ENCODE measurements at regions not wholly inside any gene's neighbourhood (a gene's known extent, or its start where the extent isn't known, plus 50 kb on each side); places are given as distances from the start of the nearest gene placed in this dataset.

DNA sequence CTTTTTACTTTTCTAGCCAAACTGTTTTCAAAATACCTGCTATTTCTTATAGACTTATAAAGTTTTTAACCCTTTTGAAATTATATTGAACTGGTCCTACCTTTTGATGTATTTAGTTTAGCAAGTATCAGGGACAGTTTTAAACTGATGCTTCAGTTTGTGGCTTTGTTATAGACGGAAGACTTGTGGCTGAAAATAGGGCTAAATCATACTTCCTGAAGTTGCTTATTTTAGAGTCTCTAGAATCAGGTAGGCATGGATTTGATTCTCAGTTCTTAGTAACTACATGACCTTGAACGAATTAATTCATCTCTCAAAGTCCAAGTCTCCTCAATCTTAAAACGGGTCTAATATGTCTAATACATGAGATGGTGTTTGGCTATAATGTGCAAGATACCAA is 322.8 kb downstream of the RAP2B start:
- POLR2A ChIA-PET, result no interaction called here
- CTCF ChIA-PET, result no interaction called here

DNA sequence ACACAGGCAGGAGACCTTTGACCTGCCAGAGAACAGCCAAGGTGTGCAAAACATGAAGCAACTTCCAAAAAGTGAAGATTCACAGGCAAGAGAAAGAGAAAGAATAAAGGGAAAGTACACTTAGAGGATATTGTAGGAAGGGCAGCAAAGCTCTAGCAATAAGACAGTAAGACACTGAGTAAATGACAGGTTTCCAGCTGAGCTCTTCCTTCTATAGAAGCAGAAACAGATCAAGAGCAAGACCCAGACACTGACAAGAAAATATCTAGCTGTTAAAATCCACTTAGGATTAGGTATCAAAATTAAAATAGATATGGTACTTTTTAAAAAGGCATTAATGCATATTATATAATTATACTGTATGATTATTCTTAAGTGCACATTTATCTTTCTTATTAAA is 333.4 kb downstream of the RAP2B start:
- H3K27ac ChIP-seq (ENCODE audit: extremely low read depth, low read depth, low read length), result no peak overlapping the region
- POLR2A ChIA-PET, result no interaction called here
- no peaks in the 10 kb centered on the region for H3K9me3 ChIP-seq (ENCODE audit: control insufficient read depth, insufficient read depth, low read depth, low read length)
- CTCF ChIA-PET, result no interaction called here
- no peak overlapping the region for H3K4me3 ChIP-seq (ENCODE audit: low read depth, low read length)
- no peaks in the 10 kb centered on the region for H3K36me3 ChIP-seq (ENCODE audit: control insufficient read depth in 2 of 2, insufficient read depth in 1 of 2, low read length in 2 of 2)
- no peaks in the 10 kb centered on the region for H3K4me1 ChIP-seq (ENCODE audit: control insufficient read depth, insufficient read depth, low read length)
- TF ChIP-seq ZNF549 (tag by site-specific recombination; IDR thresholded peaks at IDR 0.05) (no peak), ZNF311 (tag by site-specific recombination; IDR thresholded peaks at IDR 0.05; ENCODE audit: borderline replicate concordance) (no peak), ZNF174 (tag by site-specific recombination; IDR thresholded peaks at IDR 0.05) (no peak), ZNF398 (tag by site-specific recombination; IDR thresholded peaks at IDR 0.05) (no peak)
- TF ChIP-seq, protein P1, sequence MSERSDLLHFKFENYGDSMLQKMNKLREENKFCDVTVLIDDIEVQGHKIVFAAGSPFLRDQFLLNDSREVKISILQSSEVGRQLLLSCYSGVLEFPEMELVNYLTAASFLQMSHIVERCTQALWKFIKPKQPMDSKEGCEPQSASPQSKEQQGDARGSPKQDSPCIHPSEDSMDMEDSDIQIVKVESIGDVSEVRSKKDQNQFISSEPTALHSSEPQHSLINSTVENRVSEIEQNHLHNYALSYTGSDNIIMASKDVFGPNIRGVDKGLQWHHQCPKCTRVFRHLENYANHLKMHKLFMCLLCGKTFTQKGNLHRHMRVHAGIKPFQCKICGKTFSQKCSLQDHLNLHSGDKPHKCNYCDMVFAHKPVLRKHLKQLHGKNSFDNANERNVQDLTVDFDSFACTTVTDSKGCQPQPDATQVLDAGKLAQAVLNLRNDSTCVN (tag by site-specific recombination; optimal IDR thresholded peaks at IDR 0.05), result no peak
- TF ChIP-seq, protein P2, sequence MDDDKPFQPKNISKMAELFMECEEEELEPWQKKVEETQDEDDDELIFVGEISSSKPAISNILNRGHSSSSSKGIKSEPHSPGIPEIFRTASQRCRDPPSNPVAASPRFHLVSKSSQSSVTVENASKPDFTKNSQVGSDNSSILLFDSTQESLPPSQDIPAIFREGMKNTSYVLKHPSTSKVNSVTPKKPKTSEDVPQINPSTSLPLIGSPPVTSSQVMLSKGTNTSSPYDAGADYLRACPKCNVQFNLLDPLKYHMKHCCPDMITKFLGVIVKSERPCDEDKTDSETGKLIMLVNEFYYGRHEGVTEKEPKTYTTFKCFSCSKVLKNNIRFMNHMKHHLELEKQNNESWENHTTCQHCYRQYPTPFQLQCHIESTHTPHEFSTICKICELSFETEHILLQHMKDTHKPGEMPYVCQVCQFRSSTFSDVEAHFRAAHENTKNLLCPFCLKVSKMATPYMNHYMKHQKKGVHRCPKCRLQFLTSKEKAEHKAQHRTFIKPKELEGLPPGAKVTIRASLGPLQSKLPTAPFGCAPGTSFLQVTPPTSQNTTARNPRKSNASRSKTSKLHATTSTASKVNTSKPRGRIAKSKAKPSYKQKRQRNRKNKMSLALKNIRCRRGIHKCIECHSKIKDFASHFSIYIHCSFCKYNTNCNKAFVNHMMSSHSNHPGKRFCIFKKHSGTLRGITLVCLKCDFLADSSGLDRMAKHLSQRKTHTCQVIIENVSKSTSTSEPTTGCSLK (tag by site-specific recombination; IDR thresholded peaks at IDR 0.05), result no peak
- TF ChIP-seq, protein P3, sequence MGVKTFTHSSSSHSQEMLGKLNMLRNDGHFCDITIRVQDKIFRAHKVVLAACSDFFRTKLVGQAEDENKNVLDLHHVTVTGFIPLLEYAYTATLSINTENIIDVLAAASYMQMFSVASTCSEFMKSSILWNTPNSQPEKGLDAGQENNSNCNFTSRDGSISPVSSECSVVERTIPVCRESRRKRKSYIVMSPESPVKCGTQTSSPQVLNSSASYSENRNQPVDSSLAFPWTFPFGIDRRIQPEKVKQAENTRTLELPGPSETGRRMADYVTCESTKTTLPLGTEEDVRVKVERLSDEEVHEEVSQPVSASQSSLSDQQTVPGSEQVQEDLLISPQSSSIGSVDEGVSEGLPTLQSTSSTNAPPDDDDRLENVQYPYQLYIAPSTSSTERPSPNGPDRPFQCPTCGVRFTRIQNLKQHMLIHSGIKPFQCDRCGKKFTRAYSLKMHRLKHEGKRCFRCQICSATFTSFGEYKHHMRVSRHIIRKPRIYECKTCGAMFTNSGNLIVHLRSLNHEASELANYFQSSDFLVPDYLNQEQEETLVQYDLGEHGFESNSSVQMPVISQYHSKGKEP (tag by site-specific recombination; IDR thresholded peaks at IDR 0.05), result no peak

More for the DNA sequence above, 322.8 kb downstream of the RAP2B start:
- no peaks in the 10 kb centered on the region for H3K4me1 ChIP-seq (ENCODE audit: control insufficient read depth, insufficient read depth, low read length)
- H3K9me3 ChIP-seq (ENCODE audit: control insufficient read depth, insufficient read depth, low read depth, low read length), result no peaks in the 10 kb centered on the region
- H3K36me3 ChIP-seq (ENCODE audit: control insufficient read depth in 2 of 2, insufficient read depth in 1 of 2, low read length in 2 of 2), result no peaks in the 10 kb centered on the region
- TF ChIP-seq GLIS2 (tag by site-specific recombination; IDR thresholded peaks at IDR 0.05), result no peak
- TF ChIP-seq ZNF768 (tag by site-specific recombination; IDR thresholded peaks at IDR 0.05), result no peak
- TF ChIP-seq, protein P4, sequence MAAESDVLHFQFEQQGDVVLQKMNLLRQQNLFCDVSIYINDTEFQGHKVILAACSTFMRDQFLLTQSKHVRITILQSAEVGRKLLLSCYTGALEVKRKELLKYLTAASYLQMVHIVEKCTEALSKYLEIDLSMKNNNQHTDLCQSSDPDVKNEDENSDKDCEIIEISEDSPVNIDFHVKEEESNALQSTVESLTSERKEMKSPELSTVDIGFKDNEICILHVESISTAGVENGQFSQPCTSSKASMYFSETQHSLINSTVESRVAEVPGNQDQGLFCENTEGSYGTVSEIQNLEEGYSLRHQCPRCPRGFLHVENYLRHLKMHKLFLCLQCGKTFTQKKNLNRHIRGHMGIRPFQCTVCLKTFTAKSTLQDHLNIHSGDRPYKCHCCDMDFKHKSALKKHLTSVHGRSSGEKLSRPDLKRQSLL (tag by site-specific recombination; IDR thresholded peaks at IDR 0.05), result no peak
- TF ChIP-seq PRDM10 (tag by site-specific recombination; IDR thresholded peaks at IDR 0.05), result no peak
- no peak for TF ChIP-seq GLI2 (tag by site-specific recombination; IDR thresholded peaks at IDR 0.05; ENCODE audit: borderline replicate concordance, low read depth)
- no peak for TF ChIP-seq ZNF138 (tag by site-specific recombination; IDR thresholded peaks at IDR 0.05; ENCODE audit: borderline replicate concordance)
- no peak for TF ChIP-seq GLIS1 (tag by site-specific recombination; IDR thresholded peaks at IDR 0.05)
- no peak for TF ChIP-seq PRDM6 (tag by site-specific recombination; IDR thresholded peaks at IDR 0.05)
- no peak for TF ChIP-seq GFI1B (tag by site-specific recombination; IDR thresholded peaks at IDR 0.05)
- no peak for TF ChIP-seq ZNF114 (tag by site-specific recombination; IDR thresholded peaks at IDR 0.05)
- no peak for TF ChIP-seq ZNF335 (tag by site-specific recombination; conservative IDR thresholded peaks at IDR 0.05)
- TF ChIP-seq ZNF792 (tag by site-specific recombination; IDR thresholded peaks at IDR 0.05), result no peak
- no peak for TF ChIP-seq ZNF76 (tag by site-specific recombination; IDR thresholded peaks at IDR 0.05; ENCODE audit: borderline replicate concordance, low read depth)
- no peak for TF ChIP-seq ZNF239 (tag by site-specific recombination; IDR thresholded peaks at IDR 0.05)
- H3K27ac ChIP-seq (ENCODE audit: extremely low read depth, low read depth, low read length), result no peak overlapping the region
- H3K4me3 ChIP-seq (ENCODE audit: low read depth, low read length), result no peak overlapping the region

Data from HEK293 (cell line).